GM12874 (cell line): ENCODE measurements at regions not wholly inside any gene's neighbourhood (a gene's known extent, or its start where the extent isn't known, plus 50 kb on each side); places are given as distances from the start of the nearest gene placed in this dataset.

Source experiments
- CTCF ChIP-seq: IDR thresholded peaks from 2 replicates; pipeline ENCODE4 v1.5.1; 2011; ENCODE audit warnings: low read depth, mild to moderate bottlenecking, control low read depth, low read length, moderate library complexity; ENCODE audit not compliant: insufficient read depth

GRCh38 chr12:131561051-131561450 is 149.8 kb upstream of the SFSWAP start:
- TF ChIP-seq CTCF, result no peak

- TF ChIP-seq CTCF, result no peak
Measured at GRCh38 chr12:131561891-131562684, 148.8 kb upstream of the SFSWAP start.

- TF ChIP-seq CTCF, result no peak
Measured at GRCh38 chr12:131564845-131565244, 146.0 kb upstream of the SFSWAP start.

DNA sequence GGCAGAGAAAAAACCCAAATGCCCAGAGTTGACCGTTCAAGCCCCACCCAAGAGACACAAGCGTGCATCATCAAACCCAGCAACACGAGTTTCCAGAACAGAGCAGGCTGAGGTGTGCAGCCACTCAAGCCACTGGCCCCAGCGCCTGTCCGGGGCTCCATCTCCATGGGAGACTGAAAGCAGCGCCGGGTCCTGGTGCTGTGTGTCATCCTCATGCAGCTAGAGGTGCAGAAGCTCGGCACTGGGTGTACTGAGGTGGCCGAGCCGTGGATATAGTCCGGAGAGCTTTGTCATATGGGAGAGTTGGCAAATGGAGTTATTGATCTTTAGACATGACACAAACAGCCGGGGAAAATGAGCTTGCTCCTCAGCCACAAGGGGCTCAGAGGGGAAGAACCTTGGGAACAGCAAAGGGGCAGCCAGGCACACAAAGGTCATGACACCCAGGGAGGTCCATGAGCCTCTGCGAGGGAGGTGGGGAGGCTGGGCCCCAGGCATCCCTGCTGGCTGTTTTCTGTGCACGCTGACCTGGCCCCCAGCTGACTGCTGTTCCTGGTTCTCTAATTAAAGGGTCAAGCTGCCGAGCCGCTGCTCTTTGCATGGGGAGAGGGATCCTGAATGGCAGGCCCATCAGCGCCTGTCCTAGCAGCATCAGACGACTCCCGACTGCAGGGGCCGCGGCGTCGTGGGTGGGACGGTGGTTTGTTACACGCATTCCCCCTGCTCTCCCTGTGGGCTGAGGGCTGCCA is 145.4 kb upstream of the SFSWAP start:
- no peak for TF ChIP-seq CTCF

GRCh38 chr12:131568336-131568735 is 142.6 kb upstream of the SFSWAP start:
- TF ChIP-seq CTCF, result no peak

- TF ChIP-seq CTCF, result no peak
Measured at GRCh38 chr12:131570596-131570995, 140.3 kb upstream of the SFSWAP start.

- TF ChIP-seq CTCF, result no peak
Measured at GRCh38 chr12:131571827-131572226, 139.1 kb upstream of the SFSWAP start.
